ENCODE measurements at regions not wholly inside any gene's neighbourhood (a gene's known extent, or its start where the extent isn't known, plus 50 kb on each side); places are given as distances from the start of the nearest gene placed in this dataset.

DNA sequence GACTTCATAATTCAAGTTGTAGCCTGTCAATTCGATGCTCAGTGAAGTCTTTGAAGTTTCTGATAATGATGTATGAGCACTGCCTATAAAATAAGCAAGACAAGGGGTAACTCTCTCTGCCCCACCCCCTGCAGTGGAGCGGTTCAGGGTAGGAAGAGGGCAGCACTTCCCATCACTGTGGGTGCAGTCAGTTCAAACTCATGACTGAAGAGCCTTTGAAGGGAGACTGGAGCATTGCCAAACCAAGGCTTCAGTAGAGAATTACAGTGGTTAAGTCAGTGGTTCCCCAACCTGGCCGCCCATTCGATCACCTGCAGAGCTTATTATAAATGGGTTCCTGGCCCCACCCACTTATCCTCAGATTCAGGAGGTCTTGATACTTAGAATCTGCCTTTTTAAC is 190.6 kb downstream of the SHQ1 start:
- DNase-seq = no peak
- Mint-ChIP-seq H3K27ac (ENCODE audit: unreplicated experiment) (no peak overlapping the region), H3K4me3 (ENCODE audit: unreplicated experiment) (no peak overlapping the region), H3K27me3 (ENCODE audit: unreplicated experiment) (peaks cover 2% of the 10 kb centered on the region), H3K9me3 (ENCODE audit: unreplicated experiment) (peaks cover 2% of the 10 kb centered on the region), H3K4me1 (ENCODE audit: low read depth, unreplicated experiment) (peaks cover 11% of the 10 kb centered on the region), H3K36me3 (ENCODE audit: unreplicated experiment) (no peaks in the 10 kb centered on the region)
- no peak for TF ChIP-seq CTCF (IDR thresholded peaks at IDR 0.05; ENCODE audit: partially characterized antibody, unreplicated experiment)

DNA sequence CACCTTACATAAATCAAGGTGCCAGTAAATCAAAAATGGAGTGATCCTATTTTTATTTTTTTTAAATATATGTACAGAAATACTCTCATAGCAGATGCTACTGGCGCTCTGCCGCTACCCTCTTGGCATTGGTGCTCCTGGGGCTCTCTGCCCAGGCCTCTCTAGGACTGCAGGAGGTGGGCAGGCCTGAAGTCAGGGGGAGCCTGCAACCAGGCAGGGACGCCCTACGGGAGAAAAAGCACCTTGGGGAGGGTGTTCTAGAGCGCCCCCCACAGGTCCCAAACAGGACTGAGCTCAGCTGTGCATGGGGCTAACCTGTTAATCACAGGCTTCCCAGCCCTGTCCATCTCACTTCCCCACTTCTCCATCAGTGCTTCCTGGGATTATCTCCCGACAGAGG is 192.5 kb downstream of the SHQ1 start:
- peaks cover 2% of the 10 kb centered on the region for H3K27me3 Mint-ChIP-seq (ENCODE audit: unreplicated experiment)
- peaks cover 11% of the 10 kb centered on the region for H3K4me1 Mint-ChIP-seq (ENCODE audit: low read depth, unreplicated experiment)
- H3K27ac Mint-ChIP-seq (ENCODE audit: unreplicated experiment) = no peak overlapping the region
- H3K9me3 Mint-ChIP-seq (ENCODE audit: unreplicated experiment) = no peaks in the 10 kb centered on the region
- TF ChIP-seq CTCF (IDR thresholded peaks at IDR 0.05; ENCODE audit: partially characterized antibody, unreplicated experiment) = no peak
- DNase-seq = no peak
- H3K36me3 Mint-ChIP-seq (ENCODE audit: unreplicated experiment) = peaks cover 7% of the 10 kb centered on the region
- no peak overlapping the region for H3K4me3 Mint-ChIP-seq (ENCODE audit: unreplicated experiment)

- DNase-seq = no peak
- Mint-ChIP-seq H3K27ac (ENCODE audit: unreplicated experiment) (no peak overlapping the region), H3K27me3 (ENCODE audit: unreplicated experiment) (peaks cover 2% of the 10 kb centered on the region), H3K9me3 (ENCODE audit: unreplicated experiment) (no peaks in the 10 kb centered on the region), H3K36me3 (ENCODE audit: unreplicated experiment) (peaks cover 7% of the 10 kb centered on the region), H3K4me3 (ENCODE audit: unreplicated experiment) (no peak overlapping the region), H3K4me1 (ENCODE audit: low read depth, unreplicated experiment) (peaks cover 11% of the 10 kb centered on the region)
- no peak for TF ChIP-seq CTCF (IDR thresholded peaks at IDR 0.05; ENCODE audit: partially characterized antibody, unreplicated experiment)
These were observed 193.1 kb downstream of the SHQ1 start for GRCh38 chr3:72655131-72655551.

DNA sequence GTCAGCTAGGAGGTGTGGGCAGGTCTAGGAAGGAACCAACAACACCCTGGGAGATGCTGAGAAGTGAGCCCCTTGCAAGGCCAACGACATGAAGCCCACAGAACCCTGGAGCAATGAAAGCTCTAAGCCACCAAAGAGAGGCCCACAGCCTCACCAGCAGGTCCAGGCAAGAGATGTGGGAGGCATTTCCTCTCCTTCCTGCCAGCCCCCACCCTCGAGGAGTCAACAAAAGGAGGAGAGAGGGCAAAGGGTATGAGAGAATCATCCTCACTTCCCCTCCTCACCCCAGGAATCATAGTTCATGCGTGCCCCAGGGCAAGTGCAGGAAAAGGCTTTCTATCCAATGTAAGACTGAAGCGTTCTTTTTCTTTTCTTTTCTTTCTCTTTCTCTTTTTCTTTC is 195.8 kb downstream of the SHQ1 start:
- H3K27ac Mint-ChIP-seq (ENCODE audit: unreplicated experiment) = no peak overlapping the region
- H3K27me3 Mint-ChIP-seq (ENCODE audit: unreplicated experiment) = no peaks in the 10 kb centered on the region
- DNase-seq = no peak
- H3K4me1 Mint-ChIP-seq (ENCODE audit: low read depth, unreplicated experiment) = no peaks in the 10 kb centered on the region
- TF ChIP-seq CTCF (IDR thresholded peaks at IDR 0.05; ENCODE audit: partially characterized antibody, unreplicated experiment) = no peak
- H3K36me3 Mint-ChIP-seq (ENCODE audit: unreplicated experiment) = peaks cover 7% of the 10 kb centered on the region
- H3K4me3 Mint-ChIP-seq (ENCODE audit: unreplicated experiment) = no peak overlapping the region
- no peaks in the 10 kb centered on the region for H3K9me3 Mint-ChIP-seq (ENCODE audit: unreplicated experiment)

- no peak for TF ChIP-seq CTCF (IDR thresholded peaks at IDR 0.05; ENCODE audit: partially characterized antibody, unreplicated experiment)
- H3K27me3 Mint-ChIP-seq (ENCODE audit: unreplicated experiment) = no peaks in the 10 kb centered on the region
- DNase-seq = no peak
- no peaks in the 10 kb centered on the region for H3K9me3 Mint-ChIP-seq (ENCODE audit: unreplicated experiment)
- peaks cover 7% of the 10 kb centered on the region for H3K36me3 Mint-ChIP-seq (ENCODE audit: unreplicated experiment)
- no peaks in the 10 kb centered on the region for H3K4me1 Mint-ChIP-seq (ENCODE audit: low read depth, unreplicated experiment)
- H3K27ac Mint-ChIP-seq (ENCODE audit: unreplicated experiment) = no peak overlapping the region
- no peak overlapping the region for H3K4me3 Mint-ChIP-seq (ENCODE audit: unreplicated experiment)
These were observed 196.7 kb downstream of the SHQ1 start for GRCh38 chr3:72651498-72651897.

All from glutamatergic neuron (in vitro differentiated cells).